ENCODE measurements at regions not wholly inside any gene's neighbourhood (a gene's known extent, or its start where the extent isn't known, plus 50 kb on each side); places are given as distances from the start of the nearest gene placed in this dataset.

GRCh38 chr13:106163426-106163825, 372.0 kb downstream of the EFNB2 start:
- no peak overlapping the region for H3K4me3 ChIP-seq
- peaks cover 0 to 6% (median 2%) of the 10 kb centered on the region in 4 donors for H3K4me1 ChIP-seq
- H3K27ac ChIP-seq, result no peak overlapping the region
- H3K27me3 ChIP-seq, result no peaks in the 10 kb centered on the region
- no peaks in the 10 kb centered on the region for H3K9me3 ChIP-seq
- no peak for DNase-seq
- intact Hi-C loops (cut with DNase I; ENCODE audit: low total_unique reads), result no loop called here
- TF ChIP-seq CTCF (IDR thresholded peaks at IDR 0.05), result no peak
- H3K36me3 ChIP-seq, result no peaks in the 10 kb centered on the region

- Histone ChIP-seq H3K27ac (no peak overlapping the region), H3K9me3 (no peaks in the 10 kb centered on the region), H3K27me3 (no peaks in the 10 kb centered on the region), H3K4me1 (peaks cover 0 to 6% (median 2%) of the 10 kb centered on the region in 4 donors), H3K36me3 (no peaks in the 10 kb centered on the region), H3K4me3 (no peak overlapping the region)
- DNase-seq, result no peak
- intact Hi-C loops (cut with DNase I; ENCODE audit: low total_unique reads), result no loop called here
- TF ChIP-seq CTCF (IDR thresholded peaks at IDR 0.05), result no peak
Measured at GRCh38 chr13:106161146-106161545, 374.3 kb downstream of the EFNB2 start.

GRCh38 chr13:106159295-106160195, 375.9 kb downstream of the EFNB2 start:
- Histone ChIP-seq H3K27me3 (no peaks in the 10 kb centered on the region), H3K9me3 (no peaks in the 10 kb centered on the region), H3K27ac (no peak overlapping the region), H3K36me3 (no peaks in the 10 kb centered on the region), H3K4me3 (no peak overlapping the region), H3K4me1 (peaks cover 0 to 6% (median 2%) of the 10 kb centered on the region in 4 donors)
- intact Hi-C loops (cut with DNase I; ENCODE audit: low total_unique reads), result no loop called here
- no peak for TF ChIP-seq CTCF (IDR thresholded peaks at IDR 0.05)
- no peak for DNase-seq

- intact Hi-C loops (cut with DNase I; ENCODE audit: low total_unique reads), result no loop called here
- Histone ChIP-seq H3K4me3 (no peak overlapping the region), H3K36me3 (no peaks in the 10 kb centered on the region), H3K9me3 (no peaks in the 10 kb centered on the region), H3K27ac (no peak overlapping the region), H3K27me3 (no peaks in the 10 kb centered on the region), H3K4me1 (peaks cover 0 to 6% (median 2%) of the 10 kb centered on the region in 4 donors)
- no peak for DNase-seq
- no peak for TF ChIP-seq CTCF (IDR thresholded peaks at IDR 0.05)
Measured at GRCh38 chr13:106156468-106156867, 379.0 kb downstream of the EFNB2 start.

- H3K9me3 ChIP-seq, result no peaks in the 10 kb centered on the region
- peaks cover 0 to 6% (median 0%) of the 10 kb centered on the region in 4 donors for H3K4me1 ChIP-seq
- H3K4me3 ChIP-seq, result no peak overlapping the region
- no peak overlapping the region for H3K27ac ChIP-seq
- TF ChIP-seq CTCF (IDR thresholded peaks at IDR 0.05), result no peak
- intact Hi-C loops (cut with DNase I; ENCODE audit: low total_unique reads), result no loop called here
- no peaks in the 10 kb centered on the region for H3K36me3 ChIP-seq
- DNase-seq, result no peak
- H3K27me3 ChIP-seq, result no peaks in the 10 kb centered on the region
Measured at GRCh38 chr13:106155411-106155810, 380.1 kb downstream of the EFNB2 start.
